Vagina (tissue), 2 donors: ENCODE measurements at regions not wholly inside any gene's neighbourhood (a gene's known extent, or its start where the extent isn't known, plus 50 kb on each side); places are given as distances from the start of the nearest gene placed in this dataset.

Source experiments
- DNase-seq, 2 donors: peaks; one replicate each; pipeline ENCODE4 v3.0.0-alpha.2; 2017; ENCODE audit errors: extremely low spot score in 2 of 2
- H3K27ac ChIP-seq: fragments of 200-600 bp; sonication (generic); one replicate; pipeline ENCODE4 v1.5.1; 2019
- H3K27me3 ChIP-seq: fragments of 200-600 bp; sonication (generic); one replicate; pipeline ENCODE4 v1.5.1; 2019
- H3K36me3 ChIP-seq, 2 donors: fragments of 200-600 bp; sonication (generic); one replicate each; pipeline ENCODE4 v1.5.1; 2017 to 2019
- H3K4me1 ChIP-seq: fragments of 200-600 bp; sonication (generic); one replicate; pipeline ENCODE4 v1.5.1; 2019
- H3K4me3 ChIP-seq, 2 donors: fragments of 200-600 bp; sonication (generic); 1 replicate in 1 of 2; 2 replicates in 1 of 2; pipeline ENCODE4 v1.5.1; 2016 to 2019
- H3K9me3 ChIP-seq: fragments of 200-600 bp; sonication (generic); one replicate; pipeline ENCODE4 v1.5.1; 2019
- CTCF ChIP-seq, 3 experiments: fragments of 450-650 bp in 2 of 3; fragments of 200-600 bp in 1 of 3; sonication (generic) in 1 of 3; IDR thresholded peaks; one replicate each; pipeline ENCODE4 v1.5.1; 2017 to 2019; ENCODE audit warnings: antibody characterized with exemption in 3 of 3, mild to moderate bottlenecking in 2 of 3, moderate library complexity in 2 of 3
- POLR2A ChIP-seq, 2 donors: fragments of 450-650 bp; IDR thresholded peaks; one replicate each; pipeline ENCODE4 v1.6.1; 2017; ENCODE audit warnings: antibody characterized with exemption in 2 of 2, mild to moderate bottlenecking in 2 of 2, moderate library complexity in 2 of 2
- POLR2AphosphoS5 ChIP-seq, 2 donors: sonication (generic); formaldehyde crosslinking; IDR thresholded peaks; one replicate each; pipeline ENCODE4 v1.9.0; 2017; ENCODE audit warnings: antibody characterized with exemption in 2 of 2, mild to moderate bottlenecking in 2 of 2, low read depth in 1 of 2; ENCODE audit not compliant: insufficient read depth in 1 of 2
- intact Hi-C: fragments of 100-400 bp; cut with DNase I; formaldehyde crosslinking; loops from one replicate; pipeline ENCODE4 v1.15.1; 2023

- Histone ChIP-seq H3K4me1 (no peaks in the 10 kb centered on the region), H3K27ac (no peak overlapping the region), H3K4me3 (no peak overlapping the region), H3K9me3 (no peaks in the 10 kb centered on the region), H3K27me3 (no peaks in the 10 kb centered on the region), H3K36me3 (no peaks in the 10 kb centered on the region)
- TF ChIP-seq POLR2A (IDR thresholded peaks at IDR 0.05) (no peak), CTCF (IDR thresholded peaks at IDR 0.05) (no peak), POLR2AphosphoS5 (IDR thresholded peaks at IDR 0.05; ENCODE audit: insufficient read depth in 1 of 2, low read depth in 1 of 2) (no peak)
- DNase-seq = peak in 1 of 2 donors; percentile 19
- intact Hi-C loops = no loop called here
Measured at GRCh38 chr10:14407567-14407966, 76.8 kb upstream of the FRMD4A start.

- DNase-seq = no peak
- no peaks in the 10 kb centered on the region for H3K27me3 ChIP-seq
- intact Hi-C loops = no loop called here
- H3K4me1 ChIP-seq = no peaks in the 10 kb centered on the region
- H3K4me3 ChIP-seq = no peak overlapping the region
- no peak overlapping the region for H3K27ac ChIP-seq
- TF ChIP-seq POLR2A (IDR thresholded peaks at IDR 0.05) = no peak
- TF ChIP-seq POLR2AphosphoS5 (IDR thresholded peaks at IDR 0.05; ENCODE audit: insufficient read depth in 1 of 2, low read depth in 1 of 2) = no peak
- TF ChIP-seq CTCF (IDR thresholded peaks at IDR 0.05) = no peak
- no peaks in the 10 kb centered on the region for H3K9me3 ChIP-seq
- no peaks in the 10 kb centered on the region for H3K36me3 ChIP-seq
Measured at GRCh38 chr10:14405076-14406065, 74.6 kb upstream of the FRMD4A start.

GRCh38 chr10:14403881-14404623 is 73.3 kb upstream of the FRMD4A start:
- no peak for DNase-seq
- H3K4me3 ChIP-seq = no peak overlapping the region
- intact Hi-C loops = no loop called here

GRCh38 chr10:14403359-14403758 is 72.6 kb upstream of the FRMD4A start:
- intact Hi-C loops = no loop called here
- no peaks in the 10 kb centered on the region for H3K27me3 ChIP-seq

More at GRCh38 chr10:14403881-14404623, 73.3 kb upstream of the FRMD4A start:
- no peaks in the 10 kb centered on the region for H3K27me3 ChIP-seq
- TF ChIP-seq POLR2AphosphoS5 (IDR thresholded peaks at IDR 0.05; ENCODE audit: insufficient read depth in 1 of 2, low read depth in 1 of 2) (no peak), POLR2A (IDR thresholded peaks at IDR 0.05) (no peak), CTCF (IDR thresholded peaks at IDR 0.05) (no peak)
- no peaks in the 10 kb centered on the region for H3K36me3 ChIP-seq
- H3K27ac ChIP-seq = no peak overlapping the region
- no peaks in the 10 kb centered on the region for H3K9me3 ChIP-seq
- H3K4me1 ChIP-seq = no peaks in the 10 kb centered on the region

More at GRCh38 chr10:14403359-14403758, 72.6 kb upstream of the FRMD4A start:
- no peak for TF ChIP-seq CTCF (IDR thresholded peaks at IDR 0.05)
- H3K27ac ChIP-seq = no peak overlapping the region
- H3K36me3 ChIP-seq = no peaks in the 10 kb centered on the region
- no peak for DNase-seq
- no peak overlapping the region for H3K4me3 ChIP-seq
- no peaks in the 10 kb centered on the region for H3K4me1 ChIP-seq
- no peaks in the 10 kb centered on the region for H3K9me3 ChIP-seq
